ENCODE measurements at regions not wholly inside any gene's neighbourhood (a gene's known extent, or its start where the extent isn't known, plus 50 kb on each side); places are given as distances from the start of the nearest gene placed in this dataset.
"Not testable (repeated sequence)": the region's sequence is repeated elsewhere in the genome, so short reads cannot be mapped to it uniquely, and the experiment has no call there.

GRCh38 chr2:100702438-100703109 is 117.4 kb upstream of the NPAS2 start:
- no peak for DNase-seq (ENCODE audit: low spot score)

- DNase-seq (ENCODE audit: low spot score): no peak
Measured at GRCh38 chr2:100703213-100703612, 116.7 kb upstream of the NPAS2 start.

GRCh38 chr2:100703739-100704138 is 116.2 kb upstream of the NPAS2 start:
- DNase-seq (ENCODE audit: low spot score): no peak

- DNase-seq (ENCODE audit: low spot score): no peak
Measured at GRCh38 chr2:100704156-100704555, 115.8 kb upstream of the NPAS2 start.

GRCh38 chr2:100704711-100705110 is 115.2 kb upstream of the NPAS2 start:
- no peak for DNase-seq (ENCODE audit: low spot score)

GRCh38 chr2:100707016-100707947 is 112.7 kb upstream of the NPAS2 start:
- DNase-seq (ENCODE audit: low spot score): no peak

GRCh38 chr2:100708333-100708732 is 111.6 kb upstream of the NPAS2 start:
- no peak for DNase-seq (ENCODE audit: low spot score)

- no peak for DNase-seq (ENCODE audit: low spot score)
Measured at GRCh38 chr2:100713106-100713505, 106.8 kb upstream of the NPAS2 start.

- DNase-seq (ENCODE audit: low spot score): not testable (repeated sequence)
Measured at GRCh38 chr2:100714396-100715010, 105.4 kb upstream of the NPAS2 start.

GRCh38 chr2:100715861-100716260 is 104.1 kb upstream of the NPAS2 start:
- DNase-seq (ENCODE audit: low spot score): not testable (repeated sequence)

GRCh38 chr2:100716581-100716980 is 103.4 kb upstream of the NPAS2 start:
- DNase-seq (ENCODE audit: low spot score): no peak

- DNase-seq (ENCODE audit: low spot score): no peak
Measured at GRCh38 chr2:100718065-100718629, 101.8 kb upstream of the NPAS2 start.

- DNase-seq (ENCODE audit: low spot score): no peak
Measured at GRCh38 chr2:100720445-100720844, 99.5 kb upstream of the NPAS2 start.

- DNase-seq (ENCODE audit: low spot score): no peak
Measured at GRCh38 chr2:100721693-100722092, 98.2 kb upstream of the NPAS2 start.

- DNase-seq (ENCODE audit: low spot score): no peak
Measured at GRCh38 chr2:100722125-100722524, 97.8 kb upstream of the NPAS2 start.

GRCh38 chr2:100726866-100727265 is 93.1 kb upstream of the NPAS2 start:
- no peak for DNase-seq (ENCODE audit: low spot score)

- peak; percentile 43 for DNase-seq (ENCODE audit: low spot score)
Measured at GRCh38 chr2:100730290-100730868, 89.6 kb upstream of the NPAS2 start.

GRCh38 chr2:100731535-100731981 is 88.4 kb upstream of the NPAS2 start:
- no peak for DNase-seq (ENCODE audit: low spot score)

- DNase-seq (ENCODE audit: low spot score): peak; percentile 59
Measured at GRCh38 chr2:100733391-100734187, 86.3 kb upstream of the NPAS2 start.

- DNase-seq (ENCODE audit: low spot score): no peak
Measured at GRCh38 chr2:100736121-100736915, 83.6 kb upstream of the NPAS2 start.
